OCI-LY7 (cell line): ENCODE measurements at regions not wholly inside any gene's neighbourhood (a gene's known extent, or its start where the extent isn't known, plus 50 kb on each side); places are given as distances from the start of the nearest gene placed in this dataset.

ENCODE experiments used
- EZH2phosphoT487 ChIP-seq: fragments of 200-600 bp; sonication (generic); IDR thresholded peaks from 2 replicates; pipeline ENCODE4 v1.6.1; 2018; ENCODE audit warnings: low read depth, borderline replicate concordance, mild to moderate bottlenecking, mixed run types, antibody characterized with exemption, low read length, moderate library complexity, mixed read lengths
- TF ChIP-seq, protein P1 (sequence below): fragments of 200-600 bp; sonication (generic); conservative IDR thresholded peaks from 2 replicates; pipeline ENCODE4 v1.5.1; 2014; ENCODE audit warnings: mild to moderate bottlenecking, antibody characterized with exemption, low read length, moderate library complexity, mixed read lengths

DNA sequence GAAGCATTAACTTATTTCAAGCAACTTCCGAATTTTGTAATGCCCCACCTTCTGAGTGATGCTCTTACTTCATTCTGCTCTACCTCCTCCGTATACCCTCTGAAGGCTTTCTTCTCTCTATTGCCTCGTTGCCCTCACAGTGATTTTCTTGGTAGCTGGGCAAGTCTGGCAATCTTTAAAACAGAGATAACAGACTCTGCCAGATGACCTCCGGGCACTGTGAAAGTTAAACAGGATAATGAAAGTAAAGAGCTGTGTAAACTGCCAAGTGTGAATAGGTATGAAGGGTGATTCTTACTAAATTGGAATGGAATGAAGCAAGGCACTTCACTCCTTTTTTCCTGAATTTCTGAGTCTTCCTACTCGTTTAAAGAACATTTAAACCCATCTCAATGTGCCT lies 207.3 kb upstream of the GYPC start:
- TF ChIP-seq, protein P1, sequence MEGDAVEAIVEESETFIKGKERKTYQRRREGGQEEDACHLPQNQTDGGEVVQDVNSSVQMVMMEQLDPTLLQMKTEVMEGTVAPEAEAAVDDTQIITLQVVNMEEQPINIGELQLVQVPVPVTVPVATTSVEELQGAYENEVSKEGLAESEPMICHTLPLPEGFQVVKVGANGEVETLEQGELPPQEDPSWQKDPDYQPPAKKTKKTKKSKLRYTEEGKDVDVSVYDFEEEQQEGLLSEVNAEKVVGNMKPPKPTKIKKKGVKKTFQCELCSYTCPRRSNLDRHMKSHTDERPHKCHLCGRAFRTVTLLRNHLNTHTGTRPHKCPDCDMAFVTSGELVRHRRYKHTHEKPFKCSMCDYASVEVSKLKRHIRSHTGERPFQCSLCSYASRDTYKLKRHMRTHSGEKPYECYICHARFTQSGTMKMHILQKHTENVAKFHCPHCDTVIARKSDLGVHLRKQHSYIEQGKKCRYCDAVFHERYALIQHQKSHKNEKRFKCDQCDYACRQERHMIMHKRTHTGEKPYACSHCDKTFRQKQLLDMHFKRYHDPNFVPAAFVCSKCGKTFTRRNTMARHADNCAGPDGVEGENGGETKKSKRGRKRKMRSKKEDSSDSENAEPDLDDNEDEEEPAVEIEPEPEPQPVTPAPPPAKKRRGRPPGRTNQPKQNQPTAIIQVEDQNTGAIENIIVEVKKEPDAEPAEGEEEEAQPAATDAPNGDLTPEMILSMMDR: no peak
- TF ChIP-seq EZH2phosphoT487: no peak
